GM12875 (cell line): ENCODE measurements at regions not wholly inside any gene's neighbourhood (a gene's known extent, or its start where the extent isn't known, plus 50 kb on each side); places are given as distances from the start of the nearest gene placed in this dataset.

Experiments
- H3K4me3 ChIP-seq: one replicate; pipeline ENCODE4 v1.5.1; 2011; ENCODE audit warnings: low read depth, low read length, control low read depth
- TF ChIP-seq, protein P1 (sequence below): IDR thresholded peaks from 2 replicates; pipeline ENCODE4 v1.5.1; 2011; ENCODE audit warnings: low read depth, mild to moderate bottlenecking, control low read depth, inconsistent platforms, low read length, moderate library complexity, borderline replicate concordance; ENCODE audit not compliant: insufficient read depth

DNA sequence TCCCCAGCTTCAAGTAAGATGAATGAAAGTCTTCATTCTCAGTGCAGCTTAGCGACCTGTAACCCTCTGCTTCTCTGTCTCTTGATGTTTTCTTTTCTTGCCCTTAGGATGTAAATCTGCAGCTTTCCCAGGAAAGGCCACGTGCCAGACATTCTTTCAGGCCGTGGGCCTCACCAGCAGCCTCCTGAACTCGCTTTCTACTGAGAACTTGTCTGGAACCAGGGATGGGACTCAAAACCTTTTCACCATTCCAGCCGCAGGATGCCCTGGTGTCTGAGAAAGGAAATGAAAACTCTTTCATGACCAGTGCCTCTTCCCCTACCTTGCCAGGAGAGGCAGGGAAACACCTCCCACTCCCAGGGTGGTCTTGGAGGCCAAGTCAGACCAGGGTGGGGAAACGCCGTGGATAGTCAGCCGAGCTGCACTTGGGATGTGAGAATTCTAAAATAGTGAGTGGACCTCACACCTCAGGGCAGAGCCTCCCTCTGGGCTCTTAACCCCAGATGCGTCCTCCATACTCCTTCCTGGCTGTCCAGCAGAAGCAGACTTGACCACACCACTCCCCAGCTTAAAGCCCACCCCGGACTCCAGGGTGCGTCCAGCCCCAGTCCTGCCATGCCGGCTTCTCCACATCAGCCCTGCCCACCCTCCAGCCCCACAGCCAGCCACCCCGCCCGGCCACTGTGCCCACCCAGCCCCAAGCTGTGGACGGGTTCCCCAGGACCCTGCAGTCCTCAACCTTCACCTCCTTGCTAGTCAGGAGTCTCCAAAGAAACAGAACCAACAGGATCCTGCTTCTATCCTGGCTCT is 115.5 kb downstream of the TWIST2 start:
- H3K4me3 ChIP-seq = no peak overlapping the region
- TF ChIP-seq, protein P1, sequence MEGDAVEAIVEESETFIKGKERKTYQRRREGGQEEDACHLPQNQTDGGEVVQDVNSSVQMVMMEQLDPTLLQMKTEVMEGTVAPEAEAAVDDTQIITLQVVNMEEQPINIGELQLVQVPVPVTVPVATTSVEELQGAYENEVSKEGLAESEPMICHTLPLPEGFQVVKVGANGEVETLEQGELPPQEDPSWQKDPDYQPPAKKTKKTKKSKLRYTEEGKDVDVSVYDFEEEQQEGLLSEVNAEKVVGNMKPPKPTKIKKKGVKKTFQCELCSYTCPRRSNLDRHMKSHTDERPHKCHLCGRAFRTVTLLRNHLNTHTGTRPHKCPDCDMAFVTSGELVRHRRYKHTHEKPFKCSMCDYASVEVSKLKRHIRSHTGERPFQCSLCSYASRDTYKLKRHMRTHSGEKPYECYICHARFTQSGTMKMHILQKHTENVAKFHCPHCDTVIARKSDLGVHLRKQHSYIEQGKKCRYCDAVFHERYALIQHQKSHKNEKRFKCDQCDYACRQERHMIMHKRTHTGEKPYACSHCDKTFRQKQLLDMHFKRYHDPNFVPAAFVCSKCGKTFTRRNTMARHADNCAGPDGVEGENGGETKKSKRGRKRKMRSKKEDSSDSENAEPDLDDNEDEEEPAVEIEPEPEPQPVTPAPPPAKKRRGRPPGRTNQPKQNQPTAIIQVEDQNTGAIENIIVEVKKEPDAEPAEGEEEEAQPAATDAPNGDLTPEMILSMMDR = no peak

DNA sequence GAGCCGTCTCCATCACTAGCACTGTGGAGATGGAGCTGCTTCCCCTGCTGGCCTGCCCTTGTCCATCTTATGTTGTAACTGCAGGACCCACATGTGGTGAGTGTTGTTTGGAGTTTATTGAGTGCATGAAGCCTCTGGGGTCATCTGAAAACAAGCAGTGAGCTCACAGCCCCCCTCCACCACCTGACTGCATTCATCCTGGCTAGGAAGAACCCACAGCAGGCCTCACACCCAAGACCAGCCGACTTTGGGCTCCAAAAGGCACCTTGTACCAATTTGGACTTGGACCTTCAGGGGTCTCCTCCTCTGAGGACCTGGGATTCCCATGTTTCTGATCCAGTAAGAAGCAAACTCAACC is 116.1 kb downstream of the TWIST2 start:
- no peak overlapping the region for H3K4me3 ChIP-seq
- TF ChIP-seq, protein P1 = no peak

DNA sequence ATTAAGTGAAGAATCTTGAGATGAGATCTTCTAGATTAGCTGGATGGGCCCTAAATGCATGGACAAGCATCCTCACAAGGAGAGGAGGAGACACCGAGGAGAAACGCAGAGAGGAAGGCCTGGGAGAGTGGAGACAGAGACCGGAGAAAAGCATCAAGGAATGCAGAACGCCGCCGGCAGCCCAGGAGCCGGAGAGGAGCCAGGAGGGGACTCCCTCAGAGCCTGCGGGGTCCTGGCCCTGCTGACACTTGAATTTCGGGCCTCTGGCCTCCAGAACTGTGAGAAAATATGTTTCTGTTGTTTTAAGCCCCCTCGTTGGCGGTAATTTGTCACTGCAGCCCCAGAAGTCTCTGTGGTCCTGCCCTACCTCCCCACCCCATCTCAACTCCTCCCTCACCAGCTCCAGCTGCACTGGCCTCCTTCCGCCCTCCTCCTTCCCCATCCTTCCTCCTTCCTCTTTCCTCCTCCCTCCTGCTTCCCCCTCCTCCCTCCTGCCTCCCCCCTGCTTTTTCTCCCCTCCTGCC is 116.7 kb downstream of the TWIST2 start:
- TF ChIP-seq, protein P1 = no peak
- no peak overlapping the region for H3K4me3 ChIP-seq

GRCh38 chr2:238965371-238966071 is 117.6 kb downstream of the TWIST2 start:
- TF ChIP-seq, protein P1 = no peak
- H3K4me3 ChIP-seq = no peak overlapping the region

- TF ChIP-seq, protein P1 = no peak
- no peak overlapping the region for H3K4me3 ChIP-seq
These were observed 118.4 kb downstream of the TWIST2 start for GRCh38 chr2:238966072-238966937.

DNA sequence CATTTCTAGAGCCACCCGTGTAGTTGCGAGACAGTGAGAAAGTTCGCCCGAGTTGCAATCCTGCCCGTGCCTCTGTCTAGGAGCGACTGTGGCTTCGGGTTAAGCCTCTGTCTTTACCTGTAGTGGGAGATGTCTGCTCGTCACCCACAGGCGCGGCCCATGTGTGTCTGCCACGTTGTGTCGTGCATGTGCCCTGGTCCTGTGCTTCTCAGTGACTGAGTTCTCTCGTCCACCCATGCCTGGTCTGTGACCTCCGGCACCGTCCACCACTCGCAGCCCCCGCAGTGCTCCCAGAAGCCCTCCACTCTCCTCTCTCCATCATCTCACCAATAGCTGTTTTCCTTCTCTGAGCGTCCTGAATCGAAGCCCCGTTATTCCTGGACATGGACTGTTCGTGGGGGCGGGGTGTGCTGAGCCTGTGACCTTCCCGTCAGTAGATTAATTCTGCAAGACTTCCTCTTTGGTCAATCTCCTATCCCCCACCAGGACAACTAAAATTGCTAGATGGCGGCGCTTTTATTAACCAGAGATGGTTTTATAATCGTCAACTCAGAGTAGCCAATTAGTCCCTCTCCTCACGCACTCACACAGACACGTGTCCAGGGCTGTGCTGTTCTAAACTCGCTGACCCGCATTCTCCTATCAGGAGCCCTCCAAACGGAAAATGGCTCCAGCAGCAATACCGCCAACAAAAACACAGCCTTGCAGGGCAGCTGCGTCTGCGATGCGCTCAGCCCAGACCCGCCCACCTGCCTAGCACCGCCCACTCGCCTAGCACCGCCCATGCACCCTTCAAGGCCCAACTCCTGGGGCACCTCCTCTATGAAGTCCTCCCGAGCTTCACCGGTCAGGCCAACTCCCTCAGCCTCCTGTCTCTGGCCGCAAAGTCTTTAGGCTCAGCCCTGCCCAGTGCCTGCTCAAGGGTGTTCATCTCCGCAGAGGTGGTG is 119.4 kb downstream of the TWIST2 start:
- TF ChIP-seq, protein P1 = no peak
- no peak overlapping the region for H3K4me3 ChIP-seq
